Keratinocyte (primary cell): ENCODE measurements at regions not wholly inside any gene's neighbourhood (a gene's known extent, or its start where the extent isn't known, plus 50 kb on each side); places are given as distances from the start of the nearest gene placed in this dataset.

Experiments used
- DNase-seq: peaks from one replicate; pipeline ENCODE4 v3.0.0-alpha.2; 2011; ENCODE audit warnings: low read depth, missing footprints, low spot score
- FAIRE-seq: peaks from 2 replicates; lab custom pipeline; 2011; peaks lifted over from hg19 to GRCh38; lab: Jason Lieb, UNC
- H2AFZ ChIP-seq: 2 replicates; pipeline ENCODE4 v1.6.0; 2012; ENCODE audit warnings: low read length, control low read depth, inconsistent platforms; ENCODE audit not compliant: control insufficient read depth
- H3K27ac ChIP-seq: 2 replicates; pipeline ENCODE4 v1.5.1; 2011; ENCODE audit warnings: low read length; ENCODE audit not compliant: control insufficient read depth, insufficient read depth
- H3K27me3 ChIP-seq: 3 replicates; pipeline ENCODE4 v1.6.0; 2011; ENCODE audit warnings: low read length; ENCODE audit not compliant: control insufficient read depth, insufficient read depth; ENCODE audit errors: extremely low read depth
- H3K36me3 ChIP-seq, 2 experiments: 2 replicates in 1 of 2; 3 replicates in 1 of 2; pipeline ENCODE4 v1.5.1; 2011; ENCODE audit warnings: low read length in 2 of 2, mild to moderate bottlenecking in 1 of 2; ENCODE audit not compliant: control insufficient read depth in 2 of 2, insufficient read depth in 2 of 2; ENCODE audit errors: extremely low read depth in 1 of 2
- H3K4me1 ChIP-seq: 3 replicates; pipeline ENCODE4 v1.5.1; 2011; ENCODE audit warnings: low read length; ENCODE audit not compliant: control insufficient read depth, insufficient read depth; ENCODE audit errors: extremely low read depth
- H3K4me2 ChIP-seq: 3 replicates; pipeline ENCODE4 v1.6.0; 2011; ENCODE audit warnings: low read depth, low read length; ENCODE audit not compliant: control insufficient read depth, insufficient read depth; ENCODE audit errors: extremely low read depth
- H3K4me3 ChIP-seq, 3 experiments: fragments of 200-600 bp in 1 of 3; sonication (generic) in 1 of 3; 2 replicates in 2 of 3; 3 replicates in 1 of 3; pipeline ENCODE4 v1.5.1; 2011 to 2016; ENCODE audit warnings: low read length in 3 of 3, mild to moderate bottlenecking in 3 of 3, control low read depth in 2 of 3, inconsistent platforms in 1 of 3, low read depth in 1 of 3, mixed read lengths in 1 of 3, mixed run types in 1 of 3, moderate library complexity in 1 of 3; ENCODE audit not compliant: control insufficient read depth in 2 of 3, insufficient read depth in 2 of 3; ENCODE audit errors: extremely low read depth in 1 of 3
- H3K79me2 ChIP-seq: 2 replicates; pipeline ENCODE4 v1.6.0; 2012; ENCODE audit warnings: low read length; ENCODE audit not compliant: control insufficient read depth, insufficient read depth
- H3K9ac ChIP-seq: 3 replicates; pipeline ENCODE4 v1.6.0; 2011; ENCODE audit warnings: low read length; ENCODE audit not compliant: control insufficient read depth, insufficient read depth; ENCODE audit errors: extremely low read depth
- H3K9me1 ChIP-seq: 3 replicates; pipeline ENCODE4 v1.6.0; 2011; ENCODE audit warnings: low read length; ENCODE audit not compliant: control insufficient read depth, insufficient read depth; ENCODE audit errors: extremely low read depth
- H3K9me3 ChIP-seq: 2 replicates; pipeline ENCODE4 v1.5.1; 2012; ENCODE audit warnings: low read depth, low read length; ENCODE audit not compliant: control insufficient read depth
- H4K20me1 ChIP-seq: 3 replicates; pipeline ENCODE4 v1.6.0; 2011; ENCODE audit warnings: low read length; ENCODE audit not compliant: control insufficient read depth, insufficient read depth; ENCODE audit errors: extremely low read depth
- CTCF ChIP-seq, 3 experiments: IDR thresholded peaks in 1 of 3; conservative IDR thresholded peaks in 1 of 3; optimal IDR thresholded peaks in 1 of 3; 2 replicates in 2 of 3; 3 replicates in 1 of 3; pipeline versions ENCODE3 to v1.5.1; 2011; ENCODE audit warnings: low read length in 3 of 3, mild to moderate bottlenecking in 3 of 3, moderate library complexity in 2 of 3, control low read depth in 1 of 3, inconsistent platforms in 1 of 3; ENCODE audit not compliant: insufficient read depth in 2 of 3; ENCODE audit errors: extremely low read depth in 1 of 3
- EZH2 ChIP-seq: IDR thresholded peaks from one replicate; pipeline ENCODE4 v1.6.1; 2012; ENCODE audit warnings: inconsistent platforms, mild to moderate bottlenecking, low read length, moderate library complexity
- dilution Hi-C: fragments of 300-500 bp; cut with MboI; formaldehyde crosslinking; loops from one replicate; pipeline ENCODE4 v1.7.0; 2020; ENCODE audit warnings: low sequenced_read_pairs; ENCODE audit not compliant: extremely low pct_ligation_motif_present

GRCh38 chr4:108458681-108459080 lies 161.7 kb upstream of the RPL34 start:
- dilution Hi-C loops, result no loop called here
- H2AFZ ChIP-seq, result no peak overlapping the region
- no peaks in the 10 kb centered on the region for H3K9me3 ChIP-seq
- DNase-seq (no peak), FAIRE-seq (no peak)
- no peaks in the 10 kb centered on the region for H3K36me3 ChIP-seq
- H3K27ac ChIP-seq, result no peak overlapping the region
- no peaks in the 10 kb centered on the region for H3K4me1 ChIP-seq
- TF ChIP-seq CTCF (optimal IDR thresholded peaks at IDR 0.05 in 1 of 3, IDR thresholded peaks at IDR 0.05 in 1 of 3, conservative IDR thresholded peaks at IDR 0.05 in 1 of 3; ENCODE audit: extremely low read depth in 1 of 3, insufficient read depth in 2 of 3, low read length in 3 of 3) (no peak), EZH2 (no peak)
- no peak overlapping the region for H3K4me2 ChIP-seq
- H3K27me3 ChIP-seq, result no peaks in the 10 kb centered on the region
- no peak overlapping the region for H3K9ac ChIP-seq
- H3K9me1 ChIP-seq, result no peaks in the 10 kb centered on the region
- no peak overlapping the region for H3K4me3 ChIP-seq
- no peaks in the 10 kb centered on the region for H4K20me1 ChIP-seq
- no peaks in the 10 kb centered on the region for H3K79me2 ChIP-seq

- FAIRE-seq (no peak), DNase-seq (no peak)
- no peaks in the 10 kb centered on the region for H3K4me1 ChIP-seq
- H3K9me3 ChIP-seq, result no peaks in the 10 kb centered on the region
- H3K79me2 ChIP-seq, result no peaks in the 10 kb centered on the region
- H3K36me3 ChIP-seq, result no peaks in the 10 kb centered on the region
- H3K4me2 ChIP-seq, result no peak overlapping the region
- no peak for TF ChIP-seq EZH2
- TF ChIP-seq CTCF (optimal IDR thresholded peaks at IDR 0.05 in 1 of 3, IDR thresholded peaks at IDR 0.05 in 1 of 3, conservative IDR thresholded peaks at IDR 0.05 in 1 of 3; ENCODE audit: extremely low read depth in 1 of 3, insufficient read depth in 2 of 3, low read length in 3 of 3), result no peak
- no peak overlapping the region for H2AFZ ChIP-seq
- H3K9ac ChIP-seq, result no peak overlapping the region
- no peaks in the 10 kb centered on the region for H3K9me1 ChIP-seq
- no peaks in the 10 kb centered on the region for H4K20me1 ChIP-seq
- H3K27me3 ChIP-seq, result no peaks in the 10 kb centered on the region
- H3K4me3 ChIP-seq, result no peak overlapping the region
- dilution Hi-C loops, result no loop called here
- H3K27ac ChIP-seq, result no peak overlapping the region
Measured at GRCh38 chr4:108454227-108454626, 166.1 kb upstream of the RPL34 start.
